Caco-2 (cell line): ENCODE measurements at regions not wholly inside any gene's neighbourhood (a gene's known extent, or its start where the extent isn't known, plus 50 kb on each side); places are given as distances from the start of the nearest gene placed in this dataset.

Source experiments
- BruUV-seq: library from RNA; stranded (reverse); fragments of 400-500 nt; replicated peaks from 2 replicates; lab custom pipeline; 2021; lab: Mats Ljungman, UMichigan
- CTCF ChIA-PET: fragments of 300-600 bp; sonication (Branson Sonifier 250); formaldehyde crosslinking; loops from one replicate; lab custom pipeline; 2022; ENCODE audit warnings: antibody characterized with exemption; lab: Charles Lee
- POLR2A ChIA-PET: fragments of 300-600 bp; sonication (Branson Sonifier 250); formaldehyde crosslinking; loops from one replicate; lab custom pipeline; 2022; ENCODE audit warnings: antibody characterized with exemption; lab: Charles Lee
- DNase-seq, 2 experiments: peaks; one replicate each; pipeline versions ENCODE4 v3.0.0 to v3.0.0-alpha.2; 2020 to 2022
- H3K27me3 ChIP-seq: replicated peaks from 2 replicates; pipeline ENCODE4 v1.6.0; 2011; ENCODE audit warnings: low read length; ENCODE audit not compliant: control insufficient read depth, insufficient read depth
- H3K36me3 ChIP-seq: 2 replicates; pipeline ENCODE4 v1.5.1; 2011; ENCODE audit warnings: low read length; ENCODE audit not compliant: control insufficient read depth, insufficient read depth
- H3K4me1 ChIP-seq: fragments of 250-450 bp; sonication (Bioruptor Pico); 2 replicates; pipeline ENCODE4 v1.5.1; 2020; ENCODE audit warnings: mild to moderate bottlenecking
- H3K4me3 ChIP-seq: 2 replicates; pipeline ENCODE4 v1.5.1; 2011; ENCODE audit warnings: low read depth, mild to moderate bottlenecking, control low read depth, low read length
- H3K9me3 ChIP-seq: fragments of 250-450 bp; sonication (Bioruptor Pico); 2 replicates; pipeline ENCODE4 v1.5.1; 2020; ENCODE audit warnings: mild to moderate bottlenecking, moderate library complexity
- H3K27ac Mint-ChIP-seq: one replicate; pipeline ENCODE4 v1.8.0; 2022; ENCODE audit warnings: mixed read lengths; ENCODE audit not compliant: unreplicated experiment
- H3K27me3 Mint-ChIP-seq: one replicate; pipeline ENCODE4 v1.8.0; 2022; ENCODE audit warnings: mixed read lengths; ENCODE audit not compliant: insufficient read depth, unreplicated experiment
- H3K36me3 Mint-ChIP-seq: one replicate; pipeline ENCODE4 v1.8.0; 2022; ENCODE audit warnings: mild to moderate bottlenecking, mixed read lengths; ENCODE audit not compliant: insufficient read depth, unreplicated experiment
- H3K4me1 Mint-ChIP-seq: one replicate; pipeline ENCODE4 v1.8.0; 2022; ENCODE audit warnings: low read depth, mixed read lengths; ENCODE audit not compliant: unreplicated experiment
- H3K4me3 Mint-ChIP-seq: one replicate; pipeline ENCODE4 v1.8.0; 2022; ENCODE audit warnings: mild to moderate bottlenecking, moderate library complexity, mixed read lengths; ENCODE audit not compliant: unreplicated experiment
- H3K9me3 Mint-ChIP-seq: one replicate; pipeline ENCODE4 v1.8.0; 2022; ENCODE audit warnings: mixed read lengths; ENCODE audit not compliant: unreplicated experiment
- CTCF ChIP-seq, 2 experiments: fragments of 200-600 bp in 1 of 2; IDR thresholded peaks; 1 replicate in 1 of 2; 2 replicates in 1 of 2; pipeline versions ENCODE4 v1.5.1 to v1.8.0; 2011 to 2022; ENCODE audit warnings: antibody characterized with exemption in 1 of 2, control low read depth in 1 of 2, inconsistent platforms in 1 of 2, low read depth in 1 of 2, low read length in 1 of 2, mild to moderate bottlenecking in 1 of 2, moderate library complexity in 1 of 2; ENCODE audit not compliant: insufficient read depth in 1 of 2, severe bottlenecking in 1 of 2, unreplicated experiment in 1 of 2
- intact Hi-C: fragments of 100-400 bp; cut with micrococcal nuclease; formaldehyde crosslinking; loops from one replicate; pipeline ENCODE4 v1.10.0; 2022; ENCODE audit not compliant: unreplicated experiment

GRCh38 chr14:21913759-21914158 lies 240.1 kb upstream of the OR4E1 start:
- Histone ChIP-seq H3K4me3 (no peak overlapping the region), H3K9me3 (no peaks in the 10 kb centered on the region), H3K36me3 (no peaks in the 10 kb centered on the region), H3K4me1 (no peaks in the 10 kb centered on the region), H3K27me3 (no peaks in the 10 kb centered on the region)
- intact Hi-C loops = no loop called here
- CTCF ChIA-PET = interaction anchor here (0.6 to 1.6 kb wide), 6 partner anchors 8 to 187 kb away, joined by 3 to 9 read pairs (median 4); no protein-coding TSS in a partner anchor
- peak; percentile 78 to 79 for DNase-seq
- Mint-ChIP-seq H3K27ac (no peak overlapping the region), H3K9me3 (no peaks in the 10 kb centered on the region), H3K27me3 (peaks cover 9% of the 10 kb centered on the region), H3K4me3 (no peak overlapping the region), H3K36me3 (no peaks in the 10 kb centered on the region), H3K4me1 (no peaks in the 10 kb centered on the region)
- no TSS peak for BruUV-seq
- POLR2A ChIA-PET = no interaction called here
- TF ChIP-seq CTCF (IDR thresholded peaks at IDR 0.05; ENCODE audit: insufficient read depth in 1 of 2, low read depth in 1 of 2, low read length in 1 of 2, severe bottlenecking in 1 of 2, unreplicated experiment in 1 of 2) = peak; percentile 37 to 69

GRCh38 chr14:21912367-21912766 lies 238.7 kb upstream of the OR4E1 start:
- H3K9me3 Mint-ChIP-seq = no peaks in the 10 kb centered on the region
- no peaks in the 10 kb centered on the region for H3K4me1 Mint-ChIP-seq
- Histone ChIP-seq H3K4me1 (no peaks in the 10 kb centered on the region), H3K9me3 (no peaks in the 10 kb centered on the region), H3K36me3 (no peaks in the 10 kb centered on the region), H3K27me3 (no peaks in the 10 kb centered on the region; the same call in none of the 2 replicates), H3K4me3 (no peak overlapping the region)
- intact Hi-C loops = no loop called here
- ChIA-PET POLR2A (no interaction called here), CTCF (no interaction called here)
- no peak overlapping the region for H3K27ac Mint-ChIP-seq
- no peak overlapping the region for H3K4me3 Mint-ChIP-seq
- peaks cover 6% of the 10 kb centered on the region for H3K27me3 Mint-ChIP-seq
- H3K36me3 Mint-ChIP-seq = no peaks in the 10 kb centered on the region
- no TSS peak for BruUV-seq
- no peak for TF ChIP-seq CTCF (IDR thresholded peaks at IDR 0.05; ENCODE audit: insufficient read depth in 1 of 2, low read depth in 1 of 2, low read length in 1 of 2, severe bottlenecking in 1 of 2, unreplicated experiment in 1 of 2)
- no peak for DNase-seq

GRCh38 chr14:21911877-21912276 lies 238.3 kb upstream of the OR4E1 start:
- BruUV-seq = no TSS peak
- Histone ChIP-seq H3K9me3 (no peaks in the 10 kb centered on the region), H3K4me3 (no peak overlapping the region), H3K36me3 (no peaks in the 10 kb centered on the region), H3K27me3 (no peaks in the 10 kb centered on the region; the same call in none of the 2 replicates), H3K4me1 (no peaks in the 10 kb centered on the region)
- no peaks in the 10 kb centered on the region for H3K9me3 Mint-ChIP-seq
- ChIA-PET CTCF (interaction anchor here (0.6 kb wide), 1 partner anchor 42 kb away, joined by 3 read pairs; no protein-coding TSS in a partner anchor), POLR2A (no interaction called here)
- H3K27me3 Mint-ChIP-seq = peaks cover 6% of the 10 kb centered on the region
- H3K4me1 Mint-ChIP-seq = no peaks in the 10 kb centered on the region
- no peaks in the 10 kb centered on the region for H3K36me3 Mint-ChIP-seq
- intact Hi-C loops = no loop called here
- H3K4me3 Mint-ChIP-seq = no peak overlapping the region
- no peak for DNase-seq
- no peak for TF ChIP-seq CTCF (IDR thresholded peaks at IDR 0.05; ENCODE audit: insufficient read depth in 1 of 2, low read depth in 1 of 2, low read length in 1 of 2, severe bottlenecking in 1 of 2, unreplicated experiment in 1 of 2)
- H3K27ac Mint-ChIP-seq = no peak overlapping the region
